ENCODE measurements at regions not wholly inside any gene's neighbourhood (a gene's known extent, or its start where the extent isn't known, plus 50 kb on each side); places are given as distances from the start of the nearest gene placed in this dataset.

DNA sequence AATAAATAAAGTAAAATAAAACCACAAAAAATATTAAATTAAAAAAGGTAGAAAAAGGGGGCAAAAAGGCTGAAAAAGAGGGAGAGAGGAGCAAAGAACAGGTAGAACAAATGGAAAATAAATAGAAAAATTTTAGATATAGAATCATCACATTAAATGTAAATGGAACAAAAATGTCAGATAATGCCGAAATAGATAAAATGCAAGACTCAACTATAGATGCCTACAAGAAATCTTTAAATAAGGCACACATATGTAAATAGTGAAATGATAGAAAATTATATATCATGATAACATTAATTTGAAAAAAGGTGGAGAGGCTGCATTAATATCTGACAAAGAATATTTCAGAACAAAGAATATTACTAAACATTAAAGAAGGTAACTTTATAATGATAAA is 477.1 kb upstream of the SPRY2 start:
- TF ChIP-seq EZH2 (IDR thresholded peaks at IDR 0.05; ENCODE audit: low read depth, unreplicated experiment): no peak
- no peak for TF ChIP-seq POLR2AphosphoS5 (IDR thresholded peaks at IDR 0.05; ENCODE audit: low read depth)
- TF ChIP-seq CTCF (conservative IDR thresholded peaks at IDR 0.05; ENCODE audit: low read depth in 2 of 2): no peak
- no peak for TF ChIP-seq EZH2phosphoT487 (IDR thresholded peaks at IDR 0.05; ENCODE audit: unreplicated experiment)
- no peak for TF ChIP-seq JUNB (IDR thresholded peaks at IDR 0.05; ENCODE audit: unreplicated experiment)
- TF ChIP-seq REST (IDR thresholded peaks at IDR 0.05; ENCODE audit: unreplicated experiment): no peak
- no peak for TF ChIP-seq STAT1 (IDR thresholded peaks at IDR 0.05; ENCODE audit: unreplicated experiment)
- no peak for TF ChIP-seq CREB1 (CRISPR knock-in tag; IDR thresholded peaks at IDR 0.05; ENCODE audit: low read depth)
- TF ChIP-seq ETS1 (IDR thresholded peaks at IDR 0.05): no peak
- TF ChIP-seq ZNF114 (CRISPR knock-in tag; IDR thresholded peaks at IDR 0.05): no peak
- TF ChIP-seq ZNF331 (CRISPR knock-in tag; IDR thresholded peaks at IDR 0.05; ENCODE audit: low read depth): no peak
- no peak for TF ChIP-seq ZNF462 (CRISPR knock-in tag; IDR thresholded peaks at IDR 0.05)
